T47D (cell line): ENCODE measurements at regions not wholly inside any gene's neighbourhood (a gene's known extent, or its start where the extent isn't known, plus 50 kb on each side); places are given as distances from the start of the nearest gene placed in this dataset.
"Not testable (repeated sequence)": the region's sequence is repeated elsewhere in the genome, so short reads cannot be mapped to it uniquely, and the experiment has no call there.

Experiments
- DNase-seq, 2 experiments: peaks; one replicate each; pipeline versions ENCODE4 v3.0.0 to v3.0.0-alpha.2; 2011 to 2012; ENCODE audit warnings: low read depth in 1 of 2, low spot score in 1 of 2
- JUND ChIP-seq: IDR thresholded peaks from 2 replicates; pipeline ENCODE4 v1.6.1; 2012; ENCODE audit warnings: low read depth
- in situ Hi-C: cut with HindIII; loops from 2 replicates; pipeline ENCODE4 v1.10.0; 2016; ENCODE audit warnings: low sequenced_read_pairs, low pct_unique_long_range_greater_than_20kb

- in situ Hi-C loops, result no loop called here
- no peak for TF ChIP-seq JUND
- no peak for DNase-seq
These were observed 440.4 kb downstream of the SOX9 start for GRCh38 chr17:72561266-72561665.

- in situ Hi-C loops, result no loop called here
- no peak for TF ChIP-seq JUND
- DNase-seq, result no peak
These were observed 440.9 kb downstream of the SOX9 start for GRCh38 chr17:72561680-72562079.

- in situ Hi-C loops, result no loop called here
- TF ChIP-seq JUND, result no peak
- no peak for DNase-seq
These were observed 441.9 kb downstream of the SOX9 start for GRCh38 chr17:72562615-72563188.

- in situ Hi-C loops, result no loop called here
- DNase-seq, result no peak
- no peak for TF ChIP-seq JUND
These were observed 443.1 kb downstream of the SOX9 start for GRCh38 chr17:72563952-72564351.

- DNase-seq, result no peak
- in situ Hi-C loops, result no loop called here
- no peak for TF ChIP-seq JUND
These were observed 444.2 kb downstream of the SOX9 start for GRCh38 chr17:72565006-72565405.

GRCh38 chr17:72565758-72566157 lies 444.9 kb downstream of the SOX9 start:
- DNase-seq, result no peak
- in situ Hi-C loops, result no loop called here
- TF ChIP-seq JUND, result no peak

- in situ Hi-C loops, result no loop called here
- DNase-seq, result no peak
- no peak for TF ChIP-seq JUND
These were observed 446.1 kb downstream of the SOX9 start for GRCh38 chr17:72566671-72567484.

- in situ Hi-C loops, result no loop called here
- DNase-seq, result no peak
- TF ChIP-seq JUND, result no peak
These were observed 447.0 kb downstream of the SOX9 start for GRCh38 chr17:72567774-72568173.

GRCh38 chr17:72569148-72569946 lies 448.5 kb downstream of the SOX9 start:
- in situ Hi-C loops, result no loop called here

GRCh38 chr17:72571813-72572396 lies 451.1 kb downstream of the SOX9 start:
- no peak for TF ChIP-seq JUND
- in situ Hi-C loops, result no loop called here
- no peak for DNase-seq

More at GRCh38 chr17:72569148-72569946, 448.5 kb downstream of the SOX9 start:
- no peak for DNase-seq
- TF ChIP-seq JUND, result no peak

- no peak for DNase-seq
- TF ChIP-seq JUND, result no peak
- in situ Hi-C loops, result no loop called here
These were observed 452.0 kb downstream of the SOX9 start for GRCh38 chr17:72572604-72573491.

- DNase-seq, in situ Hi-C loops: not testable (repeated sequence)
These were observed 452.6 kb downstream of the SOX9 start for GRCh38 chr17:72573492-72573801.
